ENCODE measurements at regions not wholly inside any gene's neighbourhood (a gene's known extent, or its start where the extent isn't known, plus 50 kb on each side); places are given as distances from the start of the nearest gene placed in this dataset.

GRCh38 chr21:39052718-39053117 lies 130.5 kb downstream of the PSMG1 start:
- no peak overlapping the region for H2AFZ ChIP-seq
- no peaks in the 10 kb centered on the region for H3K9me2 ChIP-seq (replicated peaks; ENCODE audit: insufficient read depth)
- WGBS (ENCODE audit: low lambda C conversion rate, missing lambda C conversion rate), result 95% methylated on average over 7 of the region's 7 CpGs
- H3K27me3 ChIP-seq, result no peaks in the 10 kb centered on the region
- no peak overlapping the region for H3K4me3 ChIP-seq
- H3K27ac ChIP-seq, result no peak overlapping the region
- H4K20me1 ChIP-seq (ENCODE audit: insufficient read depth, poor library complexity, severe bottlenecking), result no peaks in the 10 kb centered on the region
- no peak overlapping the region for H3K4me2 ChIP-seq
- TF ChIP-seq EZH2 (IDR thresholded peaks at IDR 0.05; ENCODE audit: borderline replicate concordance), result no peak
- no peak for DNase-seq (ENCODE audit: low spot score)
- no peaks in the 10 kb centered on the region for H3K36me3 ChIP-seq (replicated peaks; ENCODE audit: insufficient read depth, low read depth)
- no peaks in the 10 kb centered on the region for H3K79me2 ChIP-seq
- H3K9me3 ChIP-seq (ENCODE audit: low read depth), result no peaks in the 10 kb centered on the region
- peaks cover 3% of the 10 kb centered on the region for H3K4me1 ChIP-seq (ENCODE audit: insufficient read depth)

DNA sequence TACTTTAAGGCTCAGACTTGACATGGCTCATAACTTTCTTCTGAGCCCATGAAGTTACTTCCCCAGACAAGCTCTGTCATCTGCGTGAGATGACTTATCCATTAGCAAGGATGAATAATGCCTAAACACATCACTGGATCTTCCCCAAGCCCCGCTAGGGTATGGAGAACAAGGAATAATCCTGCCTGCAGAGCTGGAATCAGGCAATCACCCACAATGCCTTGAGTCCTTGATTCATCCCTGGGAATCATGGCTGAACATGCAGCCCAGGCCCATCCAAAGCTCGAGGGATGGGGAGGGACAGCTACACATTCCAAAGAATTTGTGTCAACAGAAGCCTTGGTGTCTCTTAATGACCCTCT lies 131.7 kb downstream of the PSMG1 start:
- H3K4me1 ChIP-seq (ENCODE audit: insufficient read depth), result peaks cover 4% of the 10 kb centered on the region
- H2AFZ ChIP-seq, result no peak overlapping the region
- 88% methylated on average over 3 of the region's 3 CpGs for whole genome bisulfite sequencing (ENCODE audit: low lambda C conversion rate, missing lambda C conversion rate)

GRCh38 chr21:39050841-39051587 lies 132.2 kb downstream of the PSMG1 start:
- Histone ChIP-seq H3K4me2 (no peak overlapping the region), H3K9me3 (ENCODE audit: low read depth) (no peaks in the 10 kb centered on the region), H4K20me1 (ENCODE audit: insufficient read depth, poor library complexity, severe bottlenecking) (no peaks in the 10 kb centered on the region), H3K4me1 (ENCODE audit: insufficient read depth) (peaks cover 4% of the 10 kb centered on the region), H3K4me3 (no peak overlapping the region), H3K36me3 (replicated peaks; ENCODE audit: insufficient read depth, low read depth) (no peaks in the 10 kb centered on the region), H3K27me3 (no peaks in the 10 kb centered on the region), H3K79me2 (no peaks in the 10 kb centered on the region), H3K27ac (no peak overlapping the region), H2AFZ (no peak overlapping the region), H3K9me2 (replicated peaks; ENCODE audit: insufficient read depth) (no peaks in the 10 kb centered on the region)
- DNase-seq (ENCODE audit: low spot score), result no peak
- 89% methylated on average over 4 of the region's 4 CpGs for WGBS (ENCODE audit: low lambda C conversion rate, missing lambda C conversion rate)
- TF ChIP-seq EZH2phosphoT487 (IDR thresholded peaks at IDR 0.05; ENCODE audit: low read depth, severe bottlenecking, unreplicated experiment) (no peak), CTCF (IDR thresholded peaks at IDR 0.05; ENCODE audit: poor library complexity) (no peak)

More for the DNA sequence above, 131.7 kb downstream of the PSMG1 start:
- no peak overlapping the region for H3K4me2 ChIP-seq
- no peak overlapping the region for H3K4me3 ChIP-seq
- no peaks in the 10 kb centered on the region for H3K79me2 ChIP-seq
- TF ChIP-seq CTCF (IDR thresholded peaks at IDR 0.05; ENCODE audit: poor library complexity), result no peak
- no peak for TF ChIP-seq EZH2 (IDR thresholded peaks at IDR 0.05; ENCODE audit: borderline replicate concordance)
- no peak for TF ChIP-seq EZH2phosphoT487 (IDR thresholded peaks at IDR 0.05; ENCODE audit: low read depth, severe bottlenecking, unreplicated experiment)
- H3K9me2 ChIP-seq (replicated peaks; ENCODE audit: insufficient read depth), result no peaks in the 10 kb centered on the region
- DNase-seq (ENCODE audit: low spot score), result no peak
- H4K20me1 ChIP-seq (ENCODE audit: insufficient read depth, poor library complexity, severe bottlenecking), result no peaks in the 10 kb centered on the region
- no peak overlapping the region for H3K27ac ChIP-seq
- no peaks in the 10 kb centered on the region for H3K36me3 ChIP-seq (replicated peaks; ENCODE audit: insufficient read depth, low read depth)
- H3K27me3 ChIP-seq, result no peaks in the 10 kb centered on the region
- H3K9me3 ChIP-seq (ENCODE audit: low read depth), result no peaks in the 10 kb centered on the region

- no peak overlapping the region for H2AFZ ChIP-seq
- no peaks in the 10 kb centered on the region for H3K9me3 ChIP-seq (ENCODE audit: low read depth)
- 89% methylated on average over 4 of the region's 4 CpGs for WGBS (ENCODE audit: low lambda C conversion rate, missing lambda C conversion rate)
- no peaks in the 10 kb centered on the region for H3K27me3 ChIP-seq
- H3K27ac ChIP-seq, result no peak overlapping the region
- H3K4me1 ChIP-seq (ENCODE audit: insufficient read depth), result peaks cover 4% of the 10 kb centered on the region
- no peak overlapping the region for H3K4me2 ChIP-seq
- H3K36me3 ChIP-seq (replicated peaks; ENCODE audit: insufficient read depth, low read depth), result no peaks in the 10 kb centered on the region
- H3K79me2 ChIP-seq, result no peaks in the 10 kb centered on the region
- no peaks in the 10 kb centered on the region for H4K20me1 ChIP-seq (ENCODE audit: insufficient read depth, poor library complexity, severe bottlenecking)
- no peak overlapping the region for H3K4me3 ChIP-seq
- TF ChIP-seq CTCF (IDR thresholded peaks at IDR 0.05; ENCODE audit: poor library complexity) (no peak), EZH2 (IDR thresholded peaks at IDR 0.05; ENCODE audit: borderline replicate concordance) (no peak), EZH2phosphoT487 (IDR thresholded peaks at IDR 0.05; ENCODE audit: low read depth, severe bottlenecking, unreplicated experiment) (no peak)
- H3K9me2 ChIP-seq (replicated peaks; ENCODE audit: insufficient read depth), result no peaks in the 10 kb centered on the region
- DNase-seq (ENCODE audit: low spot score), result no peak
These were observed 134.7 kb downstream of the PSMG1 start for GRCh38 chr21:39048574-39048973.
